ENCODE measurements at regions not wholly inside any gene's neighbourhood (a gene's known extent, or its start where the extent isn't known, plus 50 kb on each side); places are given as distances from the start of the nearest gene placed in this dataset.

- Histone ChIP-seq H3K27me3 (no peaks in the 10 kb centered on the region), H3K4me3 (no peak overlapping the region), H3K27ac (no peak overlapping the region), H3K9me3 (no peaks in the 10 kb centered on the region), H3K36me3 (replicated peaks in 1 of 2; ENCODE audit: insufficient read depth in 1 of 2, low read depth in 2 of 2) (no peaks in the 10 kb centered on the region), H3K4me1 (peaks cover 5% of the 10 kb centered on the region)
- WGBS, 2 donors = 32 to 33% methylated on average over 3 of the region's 3 CpGs
- TF ChIP-seq POLR2A (IDR thresholded peaks at IDR 0.05) = no peak
- TF ChIP-seq, protein P1, sequence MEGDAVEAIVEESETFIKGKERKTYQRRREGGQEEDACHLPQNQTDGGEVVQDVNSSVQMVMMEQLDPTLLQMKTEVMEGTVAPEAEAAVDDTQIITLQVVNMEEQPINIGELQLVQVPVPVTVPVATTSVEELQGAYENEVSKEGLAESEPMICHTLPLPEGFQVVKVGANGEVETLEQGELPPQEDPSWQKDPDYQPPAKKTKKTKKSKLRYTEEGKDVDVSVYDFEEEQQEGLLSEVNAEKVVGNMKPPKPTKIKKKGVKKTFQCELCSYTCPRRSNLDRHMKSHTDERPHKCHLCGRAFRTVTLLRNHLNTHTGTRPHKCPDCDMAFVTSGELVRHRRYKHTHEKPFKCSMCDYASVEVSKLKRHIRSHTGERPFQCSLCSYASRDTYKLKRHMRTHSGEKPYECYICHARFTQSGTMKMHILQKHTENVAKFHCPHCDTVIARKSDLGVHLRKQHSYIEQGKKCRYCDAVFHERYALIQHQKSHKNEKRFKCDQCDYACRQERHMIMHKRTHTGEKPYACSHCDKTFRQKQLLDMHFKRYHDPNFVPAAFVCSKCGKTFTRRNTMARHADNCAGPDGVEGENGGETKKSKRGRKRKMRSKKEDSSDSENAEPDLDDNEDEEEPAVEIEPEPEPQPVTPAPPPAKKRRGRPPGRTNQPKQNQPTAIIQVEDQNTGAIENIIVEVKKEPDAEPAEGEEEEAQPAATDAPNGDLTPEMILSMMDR (IDR thresholded peaks at IDR 0.05) = no peak
- ATAC-seq (no peak), DNase-seq (no peak)
- intact Hi-C loops (cut with DNase I) = no loop called here
Observed at GRCh38 chr5:18483451-18483850, 849.2 kb downstream of the TAF11L14 start.

DNA sequence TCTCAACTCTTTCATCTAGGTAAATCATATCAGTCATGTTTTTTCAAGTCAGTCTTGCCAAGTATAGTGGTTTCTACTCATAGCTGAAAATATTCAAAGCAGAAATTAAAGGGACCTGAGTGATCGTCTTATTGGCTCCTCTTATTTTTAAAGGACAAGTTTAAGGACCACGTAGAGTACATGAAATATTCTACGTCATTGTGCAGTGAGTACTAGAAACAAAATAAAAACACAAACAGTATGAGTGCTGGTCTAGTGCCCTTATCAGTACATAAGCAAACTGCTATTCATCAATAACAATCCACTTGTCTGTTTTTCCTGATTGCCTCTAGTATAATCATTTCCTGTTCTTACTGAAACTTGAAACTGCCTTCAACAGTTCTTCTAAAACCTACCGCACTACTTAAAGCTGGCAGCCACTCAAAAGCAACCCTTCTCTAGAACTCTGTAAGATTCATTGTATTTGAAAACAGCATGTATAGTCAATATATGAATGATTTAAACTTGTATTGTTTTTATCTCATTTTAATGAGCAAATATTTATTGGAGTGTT lies 853.7 kb downstream of the TAF11L14 start:
- H3K27ac ChIP-seq = no peak overlapping the region
- no peak for TF ChIP-seq POLR2A (IDR thresholded peaks at IDR 0.05)
- TF ChIP-seq, protein P1 (IDR thresholded peaks at IDR 0.05) = no peak
- H3K9me3 ChIP-seq = no peaks in the 10 kb centered on the region
- H3K4me1 ChIP-seq = peaks cover 5% of the 10 kb centered on the region
- H3K36me3 ChIP-seq (replicated peaks in 1 of 2; ENCODE audit: insufficient read depth in 1 of 2, low read depth in 2 of 2) = no peaks in the 10 kb centered on the region
- H3K4me3 ChIP-seq = no peak overlapping the region
- DNase-seq (no peak), ATAC-seq (no peak)
- WGBS, 2 donors = 14 to 17% methylated on average over 4 of the region's 4 CpGs
- intact Hi-C loops (cut with DNase I) = no loop called here
- H3K27me3 ChIP-seq = no peaks in the 10 kb centered on the region

GRCh38 chr5:18489703-18490102 lies 855.4 kb downstream of the TAF11L14 start:
- Histone ChIP-seq H3K27me3 (no peaks in the 10 kb centered on the region), H3K4me1 (peaks cover 5% of the 10 kb centered on the region), H3K9me3 (no peaks in the 10 kb centered on the region), H3K27ac (no peak overlapping the region), H3K36me3 (replicated peaks in 1 of 2; ENCODE audit: insufficient read depth in 1 of 2, low read depth in 2 of 2) (no peaks in the 10 kb centered on the region), H3K4me3 (no peak overlapping the region)
- 57 to 58% methylated on average over 1 of the region's 1 CpG for WGBS, 2 donors
- ATAC-seq (no peak), DNase-seq (no peak)
- intact Hi-C loops (cut with DNase I) = no loop called here
- TF ChIP-seq POLR2A (IDR thresholded peaks at IDR 0.05) = no peak
- TF ChIP-seq, protein P1 (IDR thresholded peaks at IDR 0.05) = no peak

- Histone ChIP-seq H3K9me3 (no peaks in the 10 kb centered on the region), H3K4me3 (no peak overlapping the region), H3K27me3 (no peaks in the 10 kb centered on the region), H3K4me1 (peaks cover 4% of the 10 kb centered on the region), H3K27ac (no peak overlapping the region), H3K36me3 (replicated peaks in 1 of 2; ENCODE audit: insufficient read depth in 1 of 2, low read depth in 2 of 2) (no peaks in the 10 kb centered on the region)
- intact Hi-C loops (cut with DNase I) = no loop called here
- 57 to 77% methylated on average over 1 of the region's 1 CpG for WGBS, 2 donors
- TF ChIP-seq, protein P1 (IDR thresholded peaks at IDR 0.05) = no peak
- no peak for TF ChIP-seq POLR2A (IDR thresholded peaks at IDR 0.05)
- ATAC-seq (no peak), DNase-seq (no peak)
Observed at GRCh38 chr5:18491349-18491748, 857.1 kb downstream of the TAF11L14 start.

DNA sequence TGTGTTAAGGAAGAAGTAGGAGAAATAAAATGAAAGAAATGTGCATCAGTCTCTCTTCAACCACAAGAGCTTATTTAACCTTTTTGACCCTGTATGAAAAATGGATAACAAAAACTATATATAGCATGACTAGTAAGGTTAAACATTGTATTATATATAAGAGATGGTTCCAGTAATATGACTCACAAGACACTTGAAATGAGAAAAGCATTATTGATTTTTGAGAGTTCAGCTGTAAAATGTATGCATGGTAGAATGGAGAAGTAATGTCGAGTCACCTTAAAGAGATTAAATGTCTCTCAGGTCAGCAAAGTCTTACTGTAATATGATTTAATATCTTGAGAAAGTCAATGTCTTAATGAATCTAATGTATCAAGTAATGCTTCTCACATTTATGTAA lies 860.9 kb downstream of the TAF11L14 start:
- WGBS, 2 donors = 32 to 56% methylated on average over 1 of the region's 1 CpG
- DNase-seq (no peak), ATAC-seq (no peak)
- Histone ChIP-seq H3K9me3 (no peaks in the 10 kb centered on the region), H3K36me3 (replicated peaks in 1 of 2; ENCODE audit: insufficient read depth in 1 of 2, low read depth in 2 of 2) (no peaks in the 10 kb centered on the region), H3K4me3 (no peak overlapping the region), H3K27me3 (no peaks in the 10 kb centered on the region), H3K27ac (no peak overlapping the region), H3K4me1 (no peaks in the 10 kb centered on the region)
- intact Hi-C loops (cut with DNase I) = no loop called here
- TF ChIP-seq POLR2A (IDR thresholded peaks at IDR 0.05) = no peak
- TF ChIP-seq, protein P1 (IDR thresholded peaks at IDR 0.05) = no peak

Data from body of pancreas (tissue), 4 donors.